Kidney (tissue), 13 donors: ENCODE measurements at regions not wholly inside any gene's neighbourhood (a gene's known extent, or its start where the extent isn't known, plus 50 kb on each side); places are given as distances from the start of the nearest gene placed in this dataset.

Experiments used
- DNase-seq, 5 donors: peaks; one replicate each; pipeline ENCODE4 v3.0.0-alpha.2; 2013 to 2020
- FAIRE-seq: peaks from 2 replicates; lab custom pipeline; 2012; peaks lifted over from hg19 to GRCh38; lab: Jason Lieb, UNC
- H3K27ac ChIP-seq, 2 donors: one replicate each; pipeline ENCODE4 v1.7.0; 2013; ENCODE audit warnings: low read depth in 2 of 2, low read length in 2 of 2, inconsistent platforms in 1 of 2
- H3K27me3 ChIP-seq: one replicate; pipeline ENCODE4 v1.7.1; 2013; ENCODE audit warnings: low read length, inconsistent platforms; ENCODE audit not compliant: control insufficient read depth, insufficient read depth
- H3K36me3 ChIP-seq, 3 donors: one replicate each; pipeline versions ENCODE4 v1.7.0 to v1.7.1; 2013; ENCODE audit warnings: low read length in 3 of 3, control low read depth in 1 of 3, inconsistent platforms in 1 of 3; ENCODE audit not compliant: insufficient read depth in 3 of 3, control insufficient read depth in 2 of 3
- H3K4me1 ChIP-seq, 3 donors: one replicate each; pipeline versions ENCODE4 v1.7.0 to v1.7.1; 2013; ENCODE audit warnings: low read length in 3 of 3, inconsistent platforms in 1 of 3, low read depth in 1 of 3; ENCODE audit not compliant: control insufficient read depth in 2 of 3, insufficient read depth in 2 of 3
- H3K4me3 ChIP-seq, 3 donors: one replicate each; pipeline versions ENCODE4 v1.7.0 to v1.8.1; 2013; ENCODE audit warnings: low read length in 3 of 3, control low read depth in 1 of 3, inconsistent platforms in 1 of 3
- H3K9ac ChIP-seq, 3 donors: one replicate each; pipeline versions ENCODE4 v1.7.0 to v1.7.1; 2013; ENCODE audit warnings: low read length in 3 of 3, control low read depth in 1 of 3, inconsistent platforms in 1 of 3
- H3K9me3 ChIP-seq, 3 donors: one replicate each; pipeline versions ENCODE4 v1.7.0 to v1.7.1; 2013; ENCODE audit warnings: low read length in 3 of 3, control low read depth in 1 of 3, inconsistent platforms in 1 of 3; ENCODE audit not compliant: control insufficient read depth in 2 of 3, insufficient read depth in 1 of 3
- intact Hi-C: fragments of 100-400 bp; cut with DNase I; formaldehyde crosslinking; loops from one replicate; pipeline ENCODE4 v1.11.1; 2022
- TF ChIP-seq, protein P1 (sequence below): IDR thresholded peaks from 3 replicates; pipeline ENCODE4 v1.5.1; 2012; ENCODE audit warnings: mild to moderate bottlenecking, moderate library complexity, borderline replicate concordance; ENCODE audit not compliant: insufficient read depth; ENCODE audit errors: extremely low read depth
- donor health status: control.
- donor health status: control.
- donor health status: control.
- donor health status: control.
- donor health status: control.
- donor health status: DM: yes; HTN: yes; CAD: no.
- donor health status: Normal renal cell carcinoma (clear cell type).

DNA sequence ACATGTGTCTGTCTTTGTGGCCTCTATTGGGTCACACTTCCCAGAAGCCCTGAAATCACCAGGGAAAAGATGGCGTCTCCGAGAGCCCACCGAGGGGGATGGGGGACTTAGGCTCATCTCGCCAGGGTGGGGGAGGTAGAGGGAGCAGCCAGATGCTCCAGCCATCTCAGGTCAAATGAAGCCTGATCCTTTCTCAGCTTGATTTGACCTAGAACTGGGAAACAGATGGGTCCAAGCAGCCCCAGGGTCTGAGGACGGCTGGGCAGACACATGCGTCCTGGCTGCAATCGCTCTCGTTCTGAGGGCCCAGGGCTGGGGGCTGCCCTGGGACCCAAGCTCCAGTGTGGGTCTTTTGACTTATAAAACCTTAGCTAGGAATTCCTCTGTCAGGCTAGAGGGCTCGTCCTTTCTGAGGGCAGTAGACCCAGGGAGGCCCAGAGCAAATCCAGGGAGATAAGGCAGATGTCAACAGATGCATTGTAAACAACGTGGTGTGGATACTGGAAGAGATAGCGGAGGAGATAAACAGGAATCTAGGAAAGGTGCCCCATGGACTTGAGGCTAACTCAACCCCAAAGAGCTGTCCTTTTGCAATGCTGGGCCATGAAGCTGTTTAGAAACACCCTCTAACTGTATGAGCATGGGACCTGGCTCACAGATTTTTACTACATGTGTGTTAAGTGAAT, 127.7 kb downstream of the MYCN start:
- Histone ChIP-seq H3K27ac (no peak overlapping the region), H3K9me3 (peaks cover 0 to 6% (median 0%) of the 10 kb centered on the region in 3 donors), H3K27me3 (no peaks in the 10 kb centered on the region), H3K9ac (no peak overlapping the region), H3K4me1 (no peaks in the 10 kb centered on the region), H3K4me3 (no peak overlapping the region), H3K36me3 (no peaks in the 10 kb centered on the region)
- DNase-seq (no peak), FAIRE-seq (no peak)
- TF ChIP-seq, protein P1, sequence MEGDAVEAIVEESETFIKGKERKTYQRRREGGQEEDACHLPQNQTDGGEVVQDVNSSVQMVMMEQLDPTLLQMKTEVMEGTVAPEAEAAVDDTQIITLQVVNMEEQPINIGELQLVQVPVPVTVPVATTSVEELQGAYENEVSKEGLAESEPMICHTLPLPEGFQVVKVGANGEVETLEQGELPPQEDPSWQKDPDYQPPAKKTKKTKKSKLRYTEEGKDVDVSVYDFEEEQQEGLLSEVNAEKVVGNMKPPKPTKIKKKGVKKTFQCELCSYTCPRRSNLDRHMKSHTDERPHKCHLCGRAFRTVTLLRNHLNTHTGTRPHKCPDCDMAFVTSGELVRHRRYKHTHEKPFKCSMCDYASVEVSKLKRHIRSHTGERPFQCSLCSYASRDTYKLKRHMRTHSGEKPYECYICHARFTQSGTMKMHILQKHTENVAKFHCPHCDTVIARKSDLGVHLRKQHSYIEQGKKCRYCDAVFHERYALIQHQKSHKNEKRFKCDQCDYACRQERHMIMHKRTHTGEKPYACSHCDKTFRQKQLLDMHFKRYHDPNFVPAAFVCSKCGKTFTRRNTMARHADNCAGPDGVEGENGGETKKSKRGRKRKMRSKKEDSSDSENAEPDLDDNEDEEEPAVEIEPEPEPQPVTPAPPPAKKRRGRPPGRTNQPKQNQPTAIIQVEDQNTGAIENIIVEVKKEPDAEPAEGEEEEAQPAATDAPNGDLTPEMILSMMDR: no peak
- intact Hi-C loops: no loop called here

GRCh38 chr2:16067444-16067843, 127.1 kb downstream of the MYCN start:
- intact Hi-C loops: no loop called here
- Histone ChIP-seq H3K36me3 (no peaks in the 10 kb centered on the region), H3K4me1 (no peaks in the 10 kb centered on the region), H3K9me3 (peaks cover 0 to 9% (median 0%) of the 10 kb centered on the region in 3 donors), H3K9ac (no peak overlapping the region), H3K27me3 (no peaks in the 10 kb centered on the region), H3K27ac (no peak overlapping the region), H3K4me3 (no peak overlapping the region)
- DNase-seq (no peak), FAIRE-seq (no peak)
- TF ChIP-seq, protein P1: no peak

DNA sequence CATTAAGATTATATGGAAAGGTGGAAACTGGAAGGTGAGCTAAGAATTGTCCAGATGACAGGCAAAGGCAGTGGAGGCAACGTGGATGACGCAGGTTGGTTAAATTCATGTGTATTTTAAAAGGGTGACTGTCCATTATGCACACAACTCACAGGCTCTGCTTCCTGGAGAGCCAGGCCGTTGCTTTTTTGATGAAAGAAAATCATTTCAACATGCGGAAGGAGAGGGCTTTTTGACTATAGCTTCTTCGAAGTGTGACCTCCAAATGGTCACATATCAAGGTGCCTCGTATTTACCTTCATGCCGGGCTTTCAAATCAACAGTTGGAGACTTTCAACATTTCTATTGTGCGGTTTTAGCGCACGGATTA, 126.7 kb downstream of the MYCN start:
- no peak for DNase-seq
- intact Hi-C loops: no loop called here
- Histone ChIP-seq H3K27me3 (no peaks in the 10 kb centered on the region), H3K9ac (no peak overlapping the region), H3K4me1 (no peaks in the 10 kb centered on the region), H3K9me3 (peaks cover 0 to 9% (median 0%) of the 10 kb centered on the region in 3 donors), H3K36me3 (no peaks in the 10 kb centered on the region), H3K27ac (no peak overlapping the region), H3K4me3 (no peak overlapping the region)
- no peak for FAIRE-seq
- TF ChIP-seq, protein P1: no peak
